ENCODE measurements at regions not wholly inside any gene's neighbourhood (a gene's known extent, or its start where the extent isn't known, plus 50 kb on each side); places are given as distances from the start of the nearest gene placed in this dataset.
"Not testable (repeated sequence)": the region's sequence is repeated elsewhere in the genome, so short reads cannot be mapped to it uniquely, and the experiment has no call there.

DNA sequence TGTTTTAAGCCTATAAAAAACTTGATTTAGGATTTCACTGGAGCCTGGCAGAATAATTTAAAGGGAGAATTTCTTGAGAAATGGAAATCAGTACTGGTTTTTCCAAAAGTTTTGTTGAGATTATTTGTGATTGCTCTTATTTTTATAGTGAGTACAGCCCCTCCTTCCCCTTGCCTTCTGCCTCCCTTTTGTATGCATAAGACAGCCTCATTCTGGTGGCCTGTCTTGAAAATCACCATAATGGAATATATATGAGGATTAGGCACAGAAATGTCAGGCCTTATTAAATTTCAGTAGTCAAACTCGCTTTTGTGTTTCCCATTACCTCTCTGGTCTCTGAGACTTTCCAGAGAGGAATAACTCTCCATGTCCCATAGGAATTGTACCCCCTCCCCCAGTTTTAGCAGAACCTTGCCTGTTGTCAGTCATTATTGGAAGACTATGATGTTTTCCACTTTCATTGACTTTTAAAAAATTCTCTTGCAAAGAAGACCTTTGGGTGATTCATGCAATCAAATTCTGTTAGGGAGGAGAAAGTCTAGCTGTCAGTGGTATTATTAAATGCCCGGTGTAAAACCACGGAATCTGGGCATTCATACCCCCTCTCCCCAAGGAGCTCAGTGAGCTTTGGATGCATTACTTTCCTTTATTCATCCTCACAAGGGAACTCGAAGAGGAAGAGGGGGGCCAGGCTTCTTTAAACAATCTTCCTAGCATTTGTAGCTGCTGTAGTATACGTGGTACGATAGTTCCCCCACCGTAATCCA lies 171.6 kb upstream of the TSC22D2 start:
- FAIRE-seq = no peak
- DNase-seq (ENCODE audit: insufficient read length, low spot score) = no peak
- TF ChIP-seq, protein P1, sequence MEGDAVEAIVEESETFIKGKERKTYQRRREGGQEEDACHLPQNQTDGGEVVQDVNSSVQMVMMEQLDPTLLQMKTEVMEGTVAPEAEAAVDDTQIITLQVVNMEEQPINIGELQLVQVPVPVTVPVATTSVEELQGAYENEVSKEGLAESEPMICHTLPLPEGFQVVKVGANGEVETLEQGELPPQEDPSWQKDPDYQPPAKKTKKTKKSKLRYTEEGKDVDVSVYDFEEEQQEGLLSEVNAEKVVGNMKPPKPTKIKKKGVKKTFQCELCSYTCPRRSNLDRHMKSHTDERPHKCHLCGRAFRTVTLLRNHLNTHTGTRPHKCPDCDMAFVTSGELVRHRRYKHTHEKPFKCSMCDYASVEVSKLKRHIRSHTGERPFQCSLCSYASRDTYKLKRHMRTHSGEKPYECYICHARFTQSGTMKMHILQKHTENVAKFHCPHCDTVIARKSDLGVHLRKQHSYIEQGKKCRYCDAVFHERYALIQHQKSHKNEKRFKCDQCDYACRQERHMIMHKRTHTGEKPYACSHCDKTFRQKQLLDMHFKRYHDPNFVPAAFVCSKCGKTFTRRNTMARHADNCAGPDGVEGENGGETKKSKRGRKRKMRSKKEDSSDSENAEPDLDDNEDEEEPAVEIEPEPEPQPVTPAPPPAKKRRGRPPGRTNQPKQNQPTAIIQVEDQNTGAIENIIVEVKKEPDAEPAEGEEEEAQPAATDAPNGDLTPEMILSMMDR (IDR thresholded peaks at IDR 0.05; ENCODE audit: insufficient read depth, missing control alignments) = no peak

DNA sequence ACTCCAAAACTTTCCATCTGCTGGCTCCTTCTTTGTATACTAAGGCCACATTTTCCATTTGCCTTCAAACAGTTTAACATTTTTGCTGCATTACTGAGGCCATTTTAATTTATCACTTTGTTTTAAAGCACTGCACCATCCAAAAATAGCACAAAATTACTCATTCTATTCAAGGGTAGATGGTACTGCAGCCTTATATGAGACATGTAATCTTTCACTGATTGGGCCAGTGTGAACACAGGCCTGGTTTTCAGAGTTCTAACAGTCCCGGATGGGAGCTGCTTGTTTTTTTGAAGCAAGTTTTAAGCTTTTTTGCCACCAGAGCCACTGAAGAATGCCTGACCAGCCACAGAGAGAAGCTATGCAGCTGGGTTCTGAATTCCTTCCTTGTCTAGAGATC lies 172.3 kb upstream of the TSC22D2 start:
- FAIRE-seq = no peak
- DNase-seq (ENCODE audit: insufficient read length, low spot score) = no peak

DNA sequence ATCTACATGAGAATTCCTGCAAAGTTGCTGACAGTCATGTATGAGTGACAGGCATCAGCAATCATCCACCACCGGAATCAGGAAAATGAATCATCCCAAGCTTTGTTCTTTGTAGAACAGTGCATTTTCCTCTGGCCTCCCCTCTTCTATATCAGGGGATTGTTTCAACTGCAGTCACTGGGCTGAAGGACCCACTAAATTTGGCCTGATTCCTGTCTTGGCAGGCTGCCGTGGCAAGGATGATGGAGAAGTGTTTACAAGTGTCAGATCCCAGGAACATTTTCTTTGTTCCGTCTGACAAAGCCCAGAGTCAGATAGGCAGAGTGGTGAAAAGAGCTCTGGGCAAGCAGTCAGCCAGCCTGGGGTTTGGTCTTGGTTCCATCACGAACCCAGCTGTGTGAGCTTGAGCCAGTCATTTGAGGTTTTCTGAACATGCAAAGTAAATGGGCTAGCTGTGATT lies 175.1 kb upstream of the TSC22D2 start:
- TF ChIP-seq, protein P1 (IDR thresholded peaks at IDR 0.05; ENCODE audit: insufficient read depth, missing control alignments) = no peak
- DNase-seq (ENCODE audit: insufficient read length, low spot score) (no peak), FAIRE-seq (no peak)

More for the DNA sequence above, 172.3 kb upstream of the TSC22D2 start:
- TF ChIP-seq, protein P1 (IDR thresholded peaks at IDR 0.05; ENCODE audit: insufficient read depth, missing control alignments) = no peak

DNA sequence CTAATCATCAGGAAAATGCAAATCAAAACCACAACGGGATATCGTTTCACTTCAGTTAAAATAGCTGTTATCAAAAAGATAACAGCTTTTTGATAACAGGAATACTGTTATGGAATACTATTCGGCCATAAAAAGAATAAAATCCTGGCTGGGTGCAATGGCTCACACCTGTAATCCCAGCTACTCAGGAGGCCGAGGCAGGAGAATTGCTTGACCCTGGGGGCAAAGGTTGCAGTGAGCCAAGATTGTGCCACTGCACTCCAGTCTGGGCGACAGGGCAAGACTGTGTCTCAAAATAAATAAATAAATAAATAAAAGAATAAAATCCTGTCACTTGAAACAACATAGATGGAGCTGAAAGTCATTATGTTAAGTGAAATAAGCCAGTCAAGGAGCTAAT lies 178.1 kb upstream of the TSC22D2 start:
- FAIRE-seq (no peak), DNase-seq (ENCODE audit: insufficient read length, low spot score) (no peak)
- TF ChIP-seq, protein P1 (IDR thresholded peaks at IDR 0.05; ENCODE audit: insufficient read depth, missing control alignments) = no peak

DNA sequence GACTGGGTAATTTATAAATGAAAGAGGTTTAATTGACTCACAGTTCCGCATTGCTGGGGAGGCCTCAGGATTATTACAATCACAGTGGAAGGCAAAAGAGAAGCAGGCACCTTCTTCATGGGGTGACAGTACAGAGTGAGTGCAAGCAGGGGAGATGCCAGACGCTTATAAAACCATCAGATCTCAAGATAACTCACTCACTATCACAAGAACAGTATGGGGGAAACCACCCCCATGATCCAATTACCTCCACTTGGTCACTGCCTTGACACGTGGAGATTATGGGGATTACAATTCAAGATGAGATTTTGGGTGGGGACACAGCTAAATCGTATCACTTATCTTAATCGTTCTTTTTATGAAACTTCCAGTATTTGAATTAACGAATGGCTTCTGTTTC lies 179.5 kb upstream of the TSC22D2 start:
- not testable (repeated sequence) for FAIRE-seq; DNase-seq (ENCODE audit: insufficient read length, low spot score)

DNA sequence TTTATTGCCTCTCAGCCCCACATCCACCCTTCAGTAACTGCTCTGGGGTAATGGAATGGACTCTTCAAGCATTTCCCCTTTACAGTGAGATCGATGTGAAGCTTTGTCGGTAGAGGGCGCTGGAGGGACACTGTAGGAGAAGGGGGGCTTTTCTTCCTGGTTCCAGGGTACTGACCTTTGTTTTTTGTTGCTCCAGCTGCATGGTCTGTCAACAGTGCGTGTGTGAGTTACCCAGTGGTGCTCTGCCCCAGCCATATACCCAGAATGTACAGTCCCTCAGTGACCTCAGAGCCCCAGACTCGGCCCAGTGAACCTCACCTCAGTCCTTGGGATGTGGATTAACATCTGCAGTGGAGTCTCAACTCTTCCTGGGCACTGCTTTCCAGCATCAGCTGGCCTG lies 180.3 kb upstream of the TSC22D2 start:
- TF ChIP-seq, protein P1 (IDR thresholded peaks at IDR 0.05; ENCODE audit: insufficient read depth, missing control alignments) = peak; percentile 67
- FAIRE-seq = no peak
- no peak for DNase-seq (ENCODE audit: insufficient read length, low spot score)

DNA sequence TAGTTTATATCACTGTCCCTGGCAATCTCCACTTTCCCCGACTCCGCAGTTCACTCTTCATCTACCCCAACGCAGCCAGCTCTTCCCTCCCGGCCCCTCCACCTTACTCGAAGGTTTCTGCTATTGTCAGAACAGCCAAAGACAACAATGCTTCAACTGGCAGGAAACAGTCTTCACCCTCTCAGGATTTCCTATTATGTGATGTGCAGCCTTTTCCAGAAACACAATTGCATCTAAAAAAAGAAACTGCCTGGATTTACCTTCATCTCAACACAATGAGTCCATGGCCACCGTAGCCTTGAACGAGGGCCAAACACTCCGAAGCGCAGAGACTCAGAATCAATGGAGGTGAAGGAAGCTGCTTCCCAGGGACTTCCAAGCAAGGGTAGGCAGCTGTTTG lies 182.1 kb upstream of the TSC22D2 start:
- no peak for FAIRE-seq
- DNase-seq (ENCODE audit: insufficient read length, low spot score) = no peak
- TF ChIP-seq, protein P1 (IDR thresholded peaks at IDR 0.05; ENCODE audit: insufficient read depth, missing control alignments) = no peak

Data from D721Med (cell line).